AG08396 (cell line): ENCODE measurements at regions not wholly inside any gene's neighbourhood (a gene's known extent, or its start where the extent isn't known, plus 50 kb on each side); places are given as distances from the start of the nearest gene placed in this dataset.

Source experiments
- DNase-seq: peaks from one replicate; pipeline ENCODE4 v3.0.0; 2012; ENCODE audit warnings: low spot score, mixed read lengths

DNA sequence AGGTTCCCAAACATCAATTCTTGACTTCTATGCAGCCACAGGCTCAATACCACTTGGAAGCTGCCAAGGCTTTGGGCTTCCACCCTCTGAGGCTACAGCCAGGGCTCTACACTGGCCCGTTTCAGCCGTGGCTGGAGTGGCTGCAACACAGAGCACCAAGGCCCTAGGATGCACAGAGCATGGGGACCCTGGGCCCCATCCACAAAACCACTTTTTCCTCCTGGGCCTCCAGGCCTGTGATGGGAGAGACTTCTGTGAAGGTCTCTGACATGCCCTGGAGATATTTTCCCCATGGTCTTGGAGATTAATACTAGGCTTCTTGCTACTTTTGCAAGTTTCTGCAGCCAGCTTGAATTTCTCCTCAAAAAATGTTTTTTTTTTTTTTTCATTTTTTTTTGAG, 655.4 kb upstream of the ZP4 start:
- no peak for DNase-seq

DNA sequence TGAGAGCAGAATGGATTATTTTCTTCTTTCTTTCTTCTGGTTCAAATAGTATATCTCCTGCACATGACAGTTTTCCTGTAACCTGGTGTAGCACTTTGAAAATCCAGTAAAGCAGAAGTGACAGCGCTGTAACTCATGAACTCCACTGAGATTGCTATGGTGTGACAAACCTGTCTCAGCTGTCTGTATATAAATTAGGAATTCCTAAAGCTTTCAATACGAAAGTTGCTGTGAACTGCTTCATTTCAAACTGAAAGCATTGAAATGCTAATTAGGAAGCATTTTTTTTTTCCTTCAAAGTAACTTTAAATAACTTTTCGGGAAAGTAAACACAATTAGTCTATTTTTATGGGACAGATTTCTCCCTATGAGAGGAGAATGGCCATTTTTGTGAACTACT, 646.9 kb upstream of the ZP4 start:
- no peak for DNase-seq

DNA sequence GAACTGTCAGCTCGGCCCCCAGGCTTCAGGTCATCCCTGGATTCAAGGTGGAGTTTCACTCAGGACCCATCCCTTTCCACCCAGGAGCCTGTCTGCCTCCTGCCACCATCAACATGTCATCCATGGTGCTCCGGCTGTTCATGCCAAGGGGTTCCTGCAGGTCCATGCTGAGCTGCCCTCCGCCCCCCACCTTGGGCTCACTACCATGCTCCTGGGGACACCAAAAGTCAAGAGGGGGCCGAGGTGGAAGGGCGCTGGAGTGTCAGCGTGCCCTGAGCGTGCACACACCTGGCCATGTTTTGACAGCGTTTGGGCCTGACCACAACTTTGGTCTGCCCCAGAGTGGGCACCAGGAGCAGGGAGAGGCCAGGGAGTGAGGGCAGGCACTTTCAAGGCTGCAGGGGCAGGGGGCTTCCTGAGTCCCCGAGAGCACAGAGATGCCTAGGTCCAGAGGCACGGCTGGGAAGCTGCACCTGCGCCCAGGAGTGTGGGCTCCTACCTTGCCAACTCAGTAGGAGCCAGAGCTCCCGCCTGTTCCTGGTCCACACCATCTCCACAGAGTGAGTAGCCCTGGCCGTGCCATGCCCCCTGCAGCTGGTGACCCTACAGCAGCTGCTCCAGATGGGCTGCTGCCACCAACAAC, 639.6 kb upstream of the ZP4 start:
- no peak for DNase-seq

DNA sequence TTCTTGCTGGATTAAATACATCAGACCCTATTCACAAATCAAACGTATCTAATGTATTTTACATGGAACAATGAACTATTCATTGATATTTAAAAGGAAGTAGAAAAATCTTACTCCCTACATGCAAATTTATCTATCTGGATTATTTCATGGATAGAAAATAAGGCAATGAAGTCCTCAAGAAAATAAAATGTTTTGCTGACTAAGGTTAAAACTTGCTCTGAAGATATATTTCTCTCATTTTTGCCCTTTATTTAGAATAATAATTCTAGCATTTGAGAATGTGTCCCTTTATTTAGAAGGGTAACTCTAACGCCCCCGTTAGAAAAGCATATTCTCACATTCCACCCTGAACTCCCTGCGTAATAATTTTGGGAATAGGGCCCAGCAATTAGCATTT, 627.0 kb upstream of the ZP4 start:
- no peak for DNase-seq

- no peak for DNase-seq
Measured at GRCh38 chr1:238501290-238501689, 610.6 kb upstream of the ZP4 start.

- DNase-seq = no peak
Measured at GRCh38 chr1:238499021-238499420, 608.3 kb upstream of the ZP4 start.

DNA sequence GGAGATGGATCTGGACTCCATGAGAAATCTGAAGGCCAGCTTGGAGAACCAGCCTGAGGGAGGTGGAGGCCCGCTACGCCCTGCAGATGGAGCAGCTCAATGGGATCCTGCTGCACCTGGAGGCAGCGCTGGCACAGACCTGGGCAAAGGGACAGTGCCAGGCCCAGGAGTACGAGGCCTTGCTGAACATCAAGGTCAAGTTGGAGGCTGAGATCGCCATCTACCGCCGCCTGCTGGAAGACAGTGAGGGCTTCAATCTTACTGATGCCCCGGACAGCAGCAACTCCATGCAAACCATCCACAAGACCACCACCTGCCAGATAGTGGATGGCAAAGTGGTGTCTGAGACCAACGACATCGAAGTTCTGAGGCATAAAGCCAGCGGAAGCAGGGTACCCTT, 601.5 kb upstream of the ZP4 start:
- no peak for DNase-seq

- DNase-seq = no peak
Measured at GRCh38 chr1:238491265-238491664, 600.5 kb upstream of the ZP4 start.

DNA sequence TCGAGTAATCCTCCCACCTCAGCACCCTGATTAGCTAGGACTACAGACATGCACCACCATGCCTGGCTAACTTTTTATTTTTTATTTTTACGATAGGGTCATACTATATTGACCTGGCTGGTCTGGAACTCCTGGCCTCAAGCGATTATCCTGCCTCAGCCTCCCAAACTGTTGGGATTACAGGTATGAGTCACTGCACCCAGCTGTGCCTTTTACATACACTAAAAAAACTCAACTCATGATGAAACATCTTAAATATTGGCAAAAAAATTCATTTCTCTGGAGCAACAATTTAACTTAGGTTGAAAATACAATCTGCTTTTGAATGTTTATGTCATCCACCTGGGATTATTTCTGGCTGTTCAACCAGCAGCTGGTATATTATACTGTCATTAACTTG, 598.3 kb upstream of the ZP4 start:
- DNase-seq = no peak

GRCh38 chr1:238488401-238488800, 597.7 kb upstream of the ZP4 start:
- no peak for DNase-seq

GRCh38 chr1:238487931-238488330, 597.2 kb upstream of the ZP4 start:
- DNase-seq = no peak

DNA sequence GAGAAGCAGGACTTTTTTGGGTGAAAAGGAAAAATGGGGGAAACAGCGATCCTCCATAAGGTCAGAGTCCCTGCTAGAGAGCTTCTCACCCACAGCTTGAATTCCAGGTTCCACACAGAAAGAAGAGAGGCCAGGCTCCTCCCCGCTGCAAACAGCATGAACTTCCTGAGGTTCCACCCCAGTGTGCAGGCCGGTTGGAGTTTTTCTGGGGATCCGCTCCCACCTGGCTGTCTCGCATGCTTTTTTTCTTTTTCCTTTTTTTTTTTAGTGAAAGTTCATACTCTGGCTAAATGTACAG, 595.1 kb upstream of the ZP4 start:
- no peak for DNase-seq

DNA sequence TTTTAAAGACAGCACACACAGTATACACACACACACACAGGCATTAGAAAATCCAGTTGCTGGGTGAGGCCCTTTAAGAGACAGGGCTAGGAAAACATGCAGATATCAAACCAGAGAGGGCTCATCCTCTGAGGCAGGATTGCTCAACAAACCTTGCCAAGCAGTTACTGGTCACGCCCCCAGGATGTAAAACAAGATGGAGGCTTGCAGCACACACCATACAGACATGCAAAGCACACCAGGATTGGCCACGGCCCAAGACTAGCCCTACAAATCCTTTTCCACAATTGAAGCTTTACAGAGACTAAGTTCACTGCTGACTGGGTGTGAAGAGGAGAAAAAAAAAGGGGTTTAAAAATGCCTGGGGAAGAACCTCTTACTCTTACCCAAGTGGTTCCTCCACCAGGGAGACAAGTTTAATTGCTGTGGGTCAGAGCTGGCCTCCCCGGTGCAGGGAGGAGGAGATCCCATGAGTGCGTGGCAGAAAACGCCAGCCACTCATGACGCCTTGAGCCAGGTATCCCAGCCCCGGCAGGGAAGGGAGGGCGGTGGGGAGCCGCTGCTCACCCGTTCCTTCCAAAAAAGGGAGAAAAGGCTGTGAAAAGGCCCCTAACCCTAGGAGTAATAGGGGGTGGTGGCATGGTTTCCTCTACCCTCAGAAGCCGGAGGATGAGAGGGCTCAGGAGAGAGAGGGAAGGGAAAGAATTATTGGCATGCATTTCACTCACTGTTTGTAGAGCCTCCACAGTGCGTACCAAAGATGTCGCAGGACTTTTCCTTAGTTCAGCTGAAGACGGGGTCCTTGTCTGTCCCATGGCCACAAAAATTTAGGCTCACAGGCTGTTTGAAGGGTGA, 594.6 kb upstream of the ZP4 start:
- DNase-seq = no peak

- DNase-seq = no peak
Measured at GRCh38 chr1:238484121-238484520, 593.4 kb upstream of the ZP4 start.

DNA sequence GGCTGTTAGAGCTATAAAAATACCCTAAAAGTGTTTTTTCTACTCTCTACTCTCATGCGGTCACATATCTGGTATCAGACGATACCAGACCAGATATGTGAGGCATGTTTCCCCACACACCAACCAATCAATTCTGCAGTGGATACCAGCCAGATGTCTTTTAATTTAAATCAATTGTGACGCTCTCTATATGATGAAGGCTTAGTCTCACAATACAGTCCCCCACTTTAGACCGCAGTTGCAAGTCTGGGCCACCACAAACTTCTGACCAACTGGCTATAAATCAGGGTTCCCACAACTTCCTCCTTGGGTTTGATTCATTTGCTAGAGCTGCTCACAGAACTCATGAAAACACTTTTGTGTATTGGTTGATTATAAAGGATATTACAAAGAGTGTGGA, 586.1 kb upstream of the ZP4 start:
- DNase-seq = no peak

DNA sequence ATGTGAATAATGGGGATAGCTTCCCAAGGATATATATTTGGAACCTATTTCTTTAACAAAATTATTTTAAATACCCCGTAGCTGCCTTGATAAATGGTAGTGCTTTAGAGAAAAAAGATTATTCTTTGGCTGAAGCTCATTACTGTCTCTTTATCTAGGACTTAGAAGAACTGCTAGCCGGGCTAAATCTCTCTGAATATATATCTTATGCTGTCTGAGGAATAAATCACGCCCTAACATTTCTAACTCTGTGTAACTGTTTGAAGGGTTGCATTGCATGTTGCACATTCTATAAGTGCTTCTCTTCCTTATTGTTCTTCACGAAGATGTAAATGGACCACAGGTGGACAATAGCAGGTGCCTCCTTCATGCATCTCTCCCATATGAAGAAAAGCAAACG, 585.0 kb upstream of the ZP4 start:
- no peak for DNase-seq

GRCh38 chr1:238474263-238474662, 583.5 kb upstream of the ZP4 start:
- DNase-seq = no peak

DNA sequence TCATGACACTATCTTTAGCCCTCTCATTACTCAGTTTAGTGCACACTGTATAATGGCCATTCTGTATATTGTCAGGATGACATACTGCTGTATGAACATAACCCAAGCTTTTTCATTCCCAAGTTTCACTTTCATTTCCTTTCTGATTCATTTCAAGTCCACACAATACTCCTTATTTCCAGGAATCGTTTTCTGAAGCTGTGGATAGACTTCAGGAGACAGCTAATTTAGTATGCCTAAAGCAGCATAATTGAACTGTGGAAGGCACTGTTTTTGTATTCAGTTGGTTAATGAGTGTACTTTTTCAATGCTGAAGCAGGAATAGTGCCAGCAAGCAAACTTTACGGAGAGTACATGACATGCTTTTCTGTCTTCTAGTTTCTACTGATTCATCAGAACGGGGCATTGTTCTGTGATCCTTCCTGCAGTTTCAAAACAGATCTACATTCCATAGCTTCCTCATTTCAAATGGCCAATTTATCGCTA, 578.5 kb upstream of the ZP4 start:
- no peak for DNase-seq

GRCh38 chr1:238468068-238468467, 577.3 kb upstream of the ZP4 start:
- DNase-seq = no peak

- no peak for DNase-seq
Measured at GRCh38 chr1:238466459-238466858, 575.7 kb upstream of the ZP4 start.

DNA sequence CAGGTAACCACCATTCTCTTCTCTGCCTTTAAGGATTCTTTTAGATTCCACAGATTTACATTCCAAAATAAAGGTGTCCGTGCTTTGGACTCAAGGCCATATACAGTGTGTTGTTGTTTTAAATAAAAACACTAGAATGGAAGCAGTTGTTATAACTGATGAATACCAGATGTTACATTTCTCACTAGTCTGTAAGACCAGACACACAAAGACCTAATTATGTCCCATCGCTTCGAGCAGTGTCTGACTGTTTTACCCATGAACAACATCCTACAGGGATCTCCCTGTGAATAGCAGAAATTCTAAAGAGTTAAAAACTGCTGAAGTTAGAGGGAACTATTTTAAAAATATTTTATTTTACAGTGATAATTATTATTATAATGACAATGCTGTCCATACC, 574.7 kb upstream of the ZP4 start:
- DNase-seq = no peak

- no peak for DNase-seq
Measured at GRCh38 chr1:238458899-238459298, 568.2 kb upstream of the ZP4 start.

GRCh38 chr1:238457610-238458009, 566.9 kb upstream of the ZP4 start:
- no peak for DNase-seq

DNA sequence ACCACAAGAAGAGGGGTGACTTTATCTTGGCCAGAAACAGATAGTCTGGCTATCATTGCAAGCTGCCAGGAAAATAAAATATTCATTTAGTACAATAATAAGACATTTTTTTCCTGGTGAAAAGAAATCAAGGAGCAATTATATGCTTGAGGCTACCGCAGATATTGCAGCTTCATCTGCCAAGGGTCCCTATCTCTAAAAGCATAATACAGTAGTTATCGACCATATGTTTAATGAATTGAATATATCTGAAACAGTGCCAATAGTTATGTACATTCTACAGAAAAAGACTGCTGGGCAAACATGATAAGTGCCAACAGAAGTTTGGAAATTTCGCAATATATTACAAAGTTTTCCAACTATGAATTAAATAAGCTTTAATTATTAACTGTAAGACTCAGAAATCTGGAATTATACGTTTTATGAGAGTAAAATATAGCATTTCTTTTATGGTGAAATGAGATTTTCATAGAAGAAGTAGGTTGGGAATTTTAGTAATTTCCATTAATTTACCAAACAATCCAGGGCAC, 561.1 kb upstream of the ZP4 start:
- no peak for DNase-seq
